Caco-2 (cell line): ENCODE measurements at regions not wholly inside any gene's neighbourhood (a gene's known extent, or its start where the extent isn't known, plus 50 kb on each side); places are given as distances from the start of the nearest gene placed in this dataset.

Experiments used
- BruUV-seq: library from RNA; stranded (reverse); fragments of 400-500 nt; replicated peaks from 2 replicates; lab custom pipeline; 2021; lab: Mats Ljungman, UMichigan
- CTCF ChIA-PET: fragments of 300-600 bp; sonication (Branson Sonifier 250); formaldehyde crosslinking; loops from one replicate; lab custom pipeline; 2022; ENCODE audit warnings: antibody characterized with exemption; lab: Charles Lee
- POLR2A ChIA-PET: fragments of 300-600 bp; sonication (Branson Sonifier 250); formaldehyde crosslinking; loops from one replicate; lab custom pipeline; 2022; ENCODE audit warnings: antibody characterized with exemption; lab: Charles Lee
- DNase-seq, 2 experiments: peaks; one replicate each; pipeline versions ENCODE4 v3.0.0 to v3.0.0-alpha.2; 2020 to 2022
- H3K27me3 ChIP-seq: replicated peaks from 2 replicates; pipeline ENCODE4 v1.6.0; 2011; ENCODE audit warnings: low read length; ENCODE audit not compliant: control insufficient read depth, insufficient read depth
- H3K36me3 ChIP-seq: 2 replicates; pipeline ENCODE4 v1.5.1; 2011; ENCODE audit warnings: low read length; ENCODE audit not compliant: control insufficient read depth, insufficient read depth
- H3K4me1 ChIP-seq: fragments of 250-450 bp; sonication (Bioruptor Pico); 2 replicates; pipeline ENCODE4 v1.5.1; 2020; ENCODE audit warnings: mild to moderate bottlenecking
- H3K4me3 ChIP-seq: 2 replicates; pipeline ENCODE4 v1.5.1; 2011; ENCODE audit warnings: low read depth, mild to moderate bottlenecking, control low read depth, low read length
- H3K9me3 ChIP-seq: fragments of 250-450 bp; sonication (Bioruptor Pico); 2 replicates; pipeline ENCODE4 v1.5.1; 2020; ENCODE audit warnings: mild to moderate bottlenecking, moderate library complexity
- H3K27ac Mint-ChIP-seq: one replicate; pipeline ENCODE4 v1.8.0; 2022; ENCODE audit warnings: mixed read lengths; ENCODE audit not compliant: unreplicated experiment
- H3K27me3 Mint-ChIP-seq: one replicate; pipeline ENCODE4 v1.8.0; 2022; ENCODE audit warnings: mixed read lengths; ENCODE audit not compliant: insufficient read depth, unreplicated experiment
- H3K36me3 Mint-ChIP-seq: one replicate; pipeline ENCODE4 v1.8.0; 2022; ENCODE audit warnings: mild to moderate bottlenecking, mixed read lengths; ENCODE audit not compliant: insufficient read depth, unreplicated experiment
- H3K4me1 Mint-ChIP-seq: one replicate; pipeline ENCODE4 v1.8.0; 2022; ENCODE audit warnings: low read depth, mixed read lengths; ENCODE audit not compliant: unreplicated experiment
- H3K4me3 Mint-ChIP-seq: one replicate; pipeline ENCODE4 v1.8.0; 2022; ENCODE audit warnings: mild to moderate bottlenecking, moderate library complexity, mixed read lengths; ENCODE audit not compliant: unreplicated experiment
- H3K9me3 Mint-ChIP-seq: one replicate; pipeline ENCODE4 v1.8.0; 2022; ENCODE audit warnings: mixed read lengths; ENCODE audit not compliant: unreplicated experiment
- intact Hi-C: fragments of 100-400 bp; cut with micrococcal nuclease; formaldehyde crosslinking; loops from one replicate; pipeline ENCODE4 v1.10.0; 2022; ENCODE audit not compliant: unreplicated experiment
- TF ChIP-seq, protein P1 (sequence below), 2 experiments: fragments of 200-600 bp in 1 of 2; IDR thresholded peaks; 1 replicate in 1 of 2; 2 replicates in 1 of 2; pipeline versions ENCODE4 v1.5.1 to v1.8.0; 2011 to 2022; ENCODE audit warnings: antibody characterized with exemption in 1 of 2, control low read depth in 1 of 2, inconsistent platforms in 1 of 2, low read depth in 1 of 2, low read length in 1 of 2, mild to moderate bottlenecking in 1 of 2, moderate library complexity in 1 of 2; ENCODE audit not compliant: insufficient read depth in 1 of 2, severe bottlenecking in 1 of 2, unreplicated experiment in 1 of 2

DNA sequence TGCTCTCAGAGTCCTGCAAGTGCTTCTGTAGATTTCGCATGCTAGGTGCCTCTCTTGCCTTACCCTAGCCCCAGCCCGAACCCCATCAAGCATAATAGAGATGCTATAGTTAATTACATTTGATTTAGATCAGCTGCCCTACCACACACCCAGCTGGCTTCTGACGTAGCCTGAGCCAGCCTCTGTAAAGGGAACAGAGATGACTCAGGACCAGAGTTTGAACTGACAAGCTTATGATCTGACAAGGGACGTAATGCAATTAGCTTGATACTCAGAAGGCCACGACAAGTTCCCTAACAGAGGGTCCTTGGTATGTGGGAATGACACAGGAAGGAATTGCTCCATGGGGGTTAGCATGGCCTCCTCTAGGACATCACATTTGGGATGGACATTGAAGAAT lies 126.6 kb downstream of the LRATD1 start:
- H3K27me3 Mint-ChIP-seq, result peaks cover 6% of the 10 kb centered on the region
- no peaks in the 10 kb centered on the region for H3K9me3 Mint-ChIP-seq
- H3K27me3 ChIP-seq, result no peaks in the 10 kb centered on the region
- intact Hi-C loops, result no loop called here
- H3K4me3 ChIP-seq, result no peak overlapping the region
- H3K4me1 ChIP-seq, result no peaks in the 10 kb centered on the region
- DNase-seq, result no peak
- H3K36me3 Mint-ChIP-seq, result no peaks in the 10 kb centered on the region
- BruUV-seq, result no TSS peak
- H3K27ac Mint-ChIP-seq, result no peak overlapping the region
- no peaks in the 10 kb centered on the region for H3K9me3 ChIP-seq
- POLR2A ChIA-PET, result no interaction called here
- no peak overlapping the region for H3K4me3 Mint-ChIP-seq
- TF ChIP-seq, protein P1, sequence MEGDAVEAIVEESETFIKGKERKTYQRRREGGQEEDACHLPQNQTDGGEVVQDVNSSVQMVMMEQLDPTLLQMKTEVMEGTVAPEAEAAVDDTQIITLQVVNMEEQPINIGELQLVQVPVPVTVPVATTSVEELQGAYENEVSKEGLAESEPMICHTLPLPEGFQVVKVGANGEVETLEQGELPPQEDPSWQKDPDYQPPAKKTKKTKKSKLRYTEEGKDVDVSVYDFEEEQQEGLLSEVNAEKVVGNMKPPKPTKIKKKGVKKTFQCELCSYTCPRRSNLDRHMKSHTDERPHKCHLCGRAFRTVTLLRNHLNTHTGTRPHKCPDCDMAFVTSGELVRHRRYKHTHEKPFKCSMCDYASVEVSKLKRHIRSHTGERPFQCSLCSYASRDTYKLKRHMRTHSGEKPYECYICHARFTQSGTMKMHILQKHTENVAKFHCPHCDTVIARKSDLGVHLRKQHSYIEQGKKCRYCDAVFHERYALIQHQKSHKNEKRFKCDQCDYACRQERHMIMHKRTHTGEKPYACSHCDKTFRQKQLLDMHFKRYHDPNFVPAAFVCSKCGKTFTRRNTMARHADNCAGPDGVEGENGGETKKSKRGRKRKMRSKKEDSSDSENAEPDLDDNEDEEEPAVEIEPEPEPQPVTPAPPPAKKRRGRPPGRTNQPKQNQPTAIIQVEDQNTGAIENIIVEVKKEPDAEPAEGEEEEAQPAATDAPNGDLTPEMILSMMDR (IDR thresholded peaks at IDR 0.05; ENCODE audit: insufficient read depth in 1 of 2, low read depth in 1 of 2, low read length in 1 of 2, severe bottlenecking in 1 of 2, unreplicated experiment in 1 of 2), result no peak
- CTCF ChIA-PET, result no interaction called here
- no peaks in the 10 kb centered on the region for H3K4me1 Mint-ChIP-seq
- no peaks in the 10 kb centered on the region for H3K36me3 ChIP-seq

DNA sequence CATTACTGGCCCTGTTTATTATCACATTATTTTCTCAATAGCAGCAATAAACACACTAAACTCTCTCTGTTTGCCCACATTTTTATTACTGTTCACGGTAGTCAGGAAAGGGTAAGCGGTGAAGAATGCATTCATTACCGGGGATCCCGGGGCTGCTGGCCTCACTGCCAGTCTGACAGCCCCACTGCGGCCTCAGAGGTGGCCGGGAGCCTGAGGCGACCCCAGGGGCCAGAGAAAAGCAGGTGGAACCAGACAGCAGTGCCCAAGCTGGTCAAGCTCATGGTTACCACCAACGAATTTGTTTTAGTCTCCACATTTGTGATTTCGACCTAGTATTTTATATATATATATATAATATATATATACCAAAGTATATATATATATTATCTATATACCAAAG lies 127.7 kb downstream of the LRATD1 start:
- H3K4me3 Mint-ChIP-seq, result no peak overlapping the region
- TF ChIP-seq, protein P1 (IDR thresholded peaks at IDR 0.05; ENCODE audit: insufficient read depth in 1 of 2, low read depth in 1 of 2, low read length in 1 of 2, severe bottlenecking in 1 of 2, unreplicated experiment in 1 of 2), result no peak
- DNase-seq, result no peak
- Histone ChIP-seq H3K27me3 (no peaks in the 10 kb centered on the region), H3K4me1 (no peaks in the 10 kb centered on the region), H3K4me3 (no peak overlapping the region), H3K36me3 (no peaks in the 10 kb centered on the region), H3K9me3 (no peaks in the 10 kb centered on the region)
- ChIA-PET POLR2A (no interaction called here), CTCF (no interaction called here)
- H3K27me3 Mint-ChIP-seq, result peaks cover 6% of the 10 kb centered on the region
- no peak overlapping the region for H3K27ac Mint-ChIP-seq
- H3K36me3 Mint-ChIP-seq, result no peaks in the 10 kb centered on the region
- intact Hi-C loops, result no loop called here
- no peaks in the 10 kb centered on the region for H3K9me3 Mint-ChIP-seq
- BruUV-seq, result no TSS peak
- H3K4me1 Mint-ChIP-seq, result no peaks in the 10 kb centered on the region

DNA sequence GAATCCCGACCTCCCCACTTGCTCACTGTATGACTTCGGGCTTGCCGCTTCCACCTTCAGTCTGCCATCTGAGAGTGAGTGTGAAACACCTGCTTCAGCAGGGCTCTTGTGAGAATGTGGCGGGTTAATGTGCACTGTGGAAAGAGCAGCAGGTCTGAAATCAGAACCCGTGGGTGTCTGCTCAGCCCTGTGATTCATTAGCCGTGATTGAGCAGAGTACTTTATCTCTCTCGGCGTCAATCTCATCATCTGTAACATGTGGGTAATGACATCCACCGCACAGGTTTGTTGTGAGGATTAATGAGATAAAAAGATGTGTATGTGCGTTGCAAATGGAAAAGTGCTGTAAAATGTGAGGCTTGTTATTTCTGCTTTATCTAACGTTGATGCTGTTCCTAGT lies 128.6 kb downstream of the LRATD1 start:
- no peak overlapping the region for H3K4me3 Mint-ChIP-seq
- no peaks in the 10 kb centered on the region for H3K4me1 Mint-ChIP-seq
- Histone ChIP-seq H3K4me1 (no peaks in the 10 kb centered on the region), H3K4me3 (no peak overlapping the region), H3K36me3 (no peaks in the 10 kb centered on the region), H3K27me3 (no peaks in the 10 kb centered on the region), H3K9me3 (no peaks in the 10 kb centered on the region)
- no TSS peak for BruUV-seq
- CTCF ChIA-PET, result no interaction called here
- POLR2A ChIA-PET, result no interaction called here
- H3K9me3 Mint-ChIP-seq, result no peaks in the 10 kb centered on the region
- peaks cover 6% of the 10 kb centered on the region for H3K27me3 Mint-ChIP-seq
- intact Hi-C loops, result no loop called here
- TF ChIP-seq, protein P1 (IDR thresholded peaks at IDR 0.05; ENCODE audit: insufficient read depth in 1 of 2, low read depth in 1 of 2, low read length in 1 of 2, severe bottlenecking in 1 of 2, unreplicated experiment in 1 of 2), result no peak
- no peak overlapping the region for H3K27ac Mint-ChIP-seq
- no peaks in the 10 kb centered on the region for H3K36me3 Mint-ChIP-seq
- no peak for DNase-seq
